Tibial nerve (tissue), 4 donors: ENCODE measurements at regions not wholly inside any gene's neighbourhood (a gene's known extent, or its start where the extent isn't known, plus 50 kb on each side); places are given as distances from the start of the nearest gene placed in this dataset.

ENCODE experiments used
- DNase-seq, 2 donors: peaks; one replicate each; pipeline ENCODE4 v3.0.0-alpha.2; 2019; ENCODE audit warnings: low spot score in 2 of 2
- H3K27ac ChIP-seq, 4 donors: fragments of 200-600 bp; sonication (generic) in 3 of 4; one replicate each; pipeline ENCODE4 v1.5.1; 2017 to 2019; ENCODE audit warnings: mild to moderate bottlenecking in 1 of 4
- H3K27me3 ChIP-seq, 2 donors: fragments of 200-600 bp; sonication (generic) in 1 of 2; one replicate each; pipeline versions ENCODE4 v1.5.1 to v1.6.0; 2017 to 2019
- H3K36me3 ChIP-seq, 3 donors: fragments of 200-600 bp; sonication (generic); one replicate each; pipeline ENCODE4 v1.5.1; 2018 to 2019
- H3K4me1 ChIP-seq, 4 donors: fragments of 200-600 bp; sonication (generic) in 3 of 4; one replicate each; pipeline ENCODE4 v1.5.1; 2017 to 2019
- H3K4me3 ChIP-seq, 4 donors: fragments of 200-600 bp; sonication (generic) in 3 of 4; one replicate each; pipeline ENCODE4 v1.5.1; 2017 to 2019; ENCODE audit warnings: mild to moderate bottlenecking in 1 of 4, moderate library complexity in 1 of 4
- H3K9me3 ChIP-seq, 4 donors: fragments of 200-600 bp; sonication (generic) in 3 of 4; one replicate each; pipeline ENCODE4 v1.5.1; 2017 to 2019
- CTCF ChIP-seq, 5 experiments: fragments of 200-600 bp in 3 of 5; fragments of 450-650 bp in 2 of 5; sonication (generic) in 3 of 5; IDR thresholded peaks; one replicate each; pipeline ENCODE4 v1.5.1; 2016 to 2019; ENCODE audit warnings: antibody characterized with exemption in 5 of 5, mild to moderate bottlenecking in 3 of 5, moderate library complexity in 2 of 5
- EP300 ChIP-seq, 2 donors: sonication (generic); formaldehyde crosslinking; IDR thresholded peaks; one replicate each; pipeline ENCODE4 v1.6.1; 2017; ENCODE audit warnings: antibody characterized with exemption in 2 of 2, mild to moderate bottlenecking in 1 of 2
- POLR2A ChIP-seq, 2 donors: fragments of 450-650 bp; IDR thresholded peaks; one replicate each; pipeline ENCODE4 v1.6.1; 2017; ENCODE audit warnings: antibody characterized with exemption in 2 of 2, mild to moderate bottlenecking in 2 of 2, moderate library complexity in 2 of 2
- whole genome bisulfite sequencing, 2 donors: methylation state at CpG; one replicate each; pipeline ENCODE4 v1.1.5; 2018; 5-methylcytosine and 5-hydroxymethylcytosine counted together

GRCh38 chrX:11960031-11960430 lies 178.2 kb upstream of the FRMPD4 start:
- H3K4me3 ChIP-seq: no peak overlapping the region
- TF ChIP-seq POLR2A (IDR thresholded peaks at IDR 0.05) (no peak), EP300 (IDR thresholded peaks at IDR 0.05) (no peak), CTCF (IDR thresholded peaks at IDR 0.05) (no peak)
- no peaks in the 10 kb centered on the region for H3K27me3 ChIP-seq
- 54 to 75% methylated on average over 4 of the region's 4 CpGs for WGBS, 2 donors
- no peak for DNase-seq
- H3K27ac ChIP-seq: no peak overlapping the region
- no peaks in the 10 kb centered on the region for H3K4me1 ChIP-seq
- H3K9me3 ChIP-seq: no peaks in the 10 kb centered on the region
- no peaks in the 10 kb centered on the region for H3K36me3 ChIP-seq

GRCh38 chrX:11965436-11965835 lies 172.8 kb upstream of the FRMPD4 start:
- no peaks in the 10 kb centered on the region for H3K9me3 ChIP-seq
- TF ChIP-seq EP300 (IDR thresholded peaks at IDR 0.05) (no peak), POLR2A (IDR thresholded peaks at IDR 0.05) (no peak), CTCF (IDR thresholded peaks at IDR 0.05) (no peak)
- 53 to 100% methylated on average over 1 of the region's 1 CpG for WGBS, 2 donors
- no peak for DNase-seq
- no peak overlapping the region for H3K27ac ChIP-seq
- H3K4me3 ChIP-seq: no peak overlapping the region
- H3K36me3 ChIP-seq: no peaks in the 10 kb centered on the region
- no peaks in the 10 kb centered on the region for H3K27me3 ChIP-seq
- H3K4me1 ChIP-seq: no peaks in the 10 kb centered on the region

- TF ChIP-seq EP300 (IDR thresholded peaks at IDR 0.05) (no peak), POLR2A (IDR thresholded peaks at IDR 0.05) (no peak), CTCF (IDR thresholded peaks at IDR 0.05) (no peak)
- H3K27ac ChIP-seq: no peak overlapping the region
- H3K4me3 ChIP-seq: no peak overlapping the region
- no peaks in the 10 kb centered on the region for H3K9me3 ChIP-seq
- WGBS, 2 donors: 51 to 73% methylated on average over 6 of the region's 6 CpGs
- no peaks in the 10 kb centered on the region for H3K4me1 ChIP-seq
- no peaks in the 10 kb centered on the region for H3K36me3 ChIP-seq
- no peak for DNase-seq
- H3K27me3 ChIP-seq: no peaks in the 10 kb centered on the region
These were observed 170.0 kb upstream of the FRMPD4 start for GRCh38 chrX:11967986-11968869.

- no peak for TF ChIP-seq POLR2A (IDR thresholded peaks at IDR 0.05)
- no peaks in the 10 kb centered on the region for H3K36me3 ChIP-seq
- H3K27me3 ChIP-seq: no peaks in the 10 kb centered on the region
- H3K27ac ChIP-seq: no peak overlapping the region
- 77 to 82% methylated on average over 4 of the region's 4 CpGs for WGBS, 2 donors
- H3K4me1 ChIP-seq: no peaks in the 10 kb centered on the region
- H3K9me3 ChIP-seq: no peaks in the 10 kb centered on the region
- DNase-seq: no peak
- H3K4me3 ChIP-seq: no peak overlapping the region
These were observed 169.3 kb upstream of the FRMPD4 start for GRCh38 chrX:11968991-11969390.

- no peaks in the 10 kb centered on the region for H3K4me1 ChIP-seq
- no peaks in the 10 kb centered on the region for H3K9me3 ChIP-seq
- H3K27ac ChIP-seq: no peak overlapping the region
- 49 to 55% methylated on average over 6 of the region's 6 CpGs for WGBS, 2 donors
- no peak for TF ChIP-seq EP300 (IDR thresholded peaks at IDR 0.05)
- no peak for TF ChIP-seq POLR2A (IDR thresholded peaks at IDR 0.05)
- no peak for TF ChIP-seq CTCF (IDR thresholded peaks at IDR 0.05)
- DNase-seq: no peak
- no peak overlapping the region for H3K4me3 ChIP-seq
- no peaks in the 10 kb centered on the region for H3K36me3 ChIP-seq
- H3K27me3 ChIP-seq: no peaks in the 10 kb centered on the region
These were observed 167.5 kb upstream of the FRMPD4 start for GRCh38 chrX:11970578-11971359.
